GM18867 (cell line): ENCODE measurements at regions not wholly inside any gene's neighbourhood (a gene's known extent, or its start where the extent isn't known, plus 50 kb on each side); places are given as distances from the start of the nearest gene placed in this dataset.

ENCODE experiments used
- ATAC-seq: cut with Tn5 transposase; IDR thresholded peaks from one replicate; pipeline ENCODE4 v1.9.1; 2021; ENCODE audit warnings: mild to moderate bottlenecking, moderate library complexity; ENCODE audit not compliant: unreplicated experiment

- no peak for ATAC-seq
These were observed 96.1 kb upstream of the SGCD start for GRCh38 chr5:156230887-156231286.

GRCh38 chr5:156232251-156232869 is 94.6 kb upstream of the SGCD start:
- no peak for ATAC-seq

GRCh38 chr5:156237361-156237760 is 89.6 kb upstream of the SGCD start:
- no peak for ATAC-seq

GRCh38 chr5:156239800-156240199 is 87.2 kb upstream of the SGCD start:
- no peak for ATAC-seq

- ATAC-seq = no peak
These were observed 86.5 kb upstream of the SGCD start for GRCh38 chr5:156240414-156240813.

- ATAC-seq = no peak
These were observed 85.7 kb upstream of the SGCD start for GRCh38 chr5:156241266-156241665.

- ATAC-seq = no peak
These were observed 81.1 kb upstream of the SGCD start for GRCh38 chr5:156245895-156246294.

GRCh38 chr5:156251076-156251475 is 75.9 kb upstream of the SGCD start:
- no peak for ATAC-seq

GRCh38 chr5:156253130-156253529 is 73.8 kb upstream of the SGCD start:
- no peak for ATAC-seq

GRCh38 chr5:156254196-156254595 is 72.8 kb upstream of the SGCD start:
- no peak for ATAC-seq

GRCh38 chr5:156256642-156257041 is 70.3 kb upstream of the SGCD start:
- no peak for ATAC-seq

GRCh38 chr5:156258934-156259333 is 68.0 kb upstream of the SGCD start:
- ATAC-seq = no peak

GRCh38 chr5:156259618-156260017 is 67.3 kb upstream of the SGCD start:
- no peak for ATAC-seq

- no peak for ATAC-seq
These were observed 65.6 kb upstream of the SGCD start for GRCh38 chr5:156261275-156261939.

GRCh38 chr5:156271569-156271968 is 55.4 kb upstream of the SGCD start:
- ATAC-seq = no peak

GRCh38 chr5:156272139-156272538 is 54.8 kb upstream of the SGCD start:
- ATAC-seq = no peak

- ATAC-seq = no peak
These were observed 53.6 kb upstream of the SGCD start for GRCh38 chr5:156273325-156273724.

- ATAC-seq = no peak
These were observed 52.5 kb upstream of the SGCD start for GRCh38 chr5:156274453-156274852.
